ENCODE measurements at regions not wholly inside any gene's neighbourhood (a gene's known extent, or its start where the extent isn't known, plus 50 kb on each side); places are given as distances from the start of the nearest gene placed in this dataset.

GRCh38 chr14:98280436-98280835 is 991.6 kb downstream of the BCL11B start:
- DNase-seq: no peak

GRCh38 chr14:98288825-98289224 is 983.2 kb downstream of the BCL11B start:
- DNase-seq: no peak

GRCh38 chr14:98290596-98290995 is 981.4 kb downstream of the BCL11B start:
- no peak for DNase-seq

GRCh38 chr14:98292191-98292590 is 979.8 kb downstream of the BCL11B start:
- no peak for DNase-seq

- no peak for DNase-seq
Measured at GRCh38 chr14:98293576-98293975, 978.4 kb downstream of the BCL11B start.

- DNase-seq: no peak
Measured at GRCh38 chr14:98296895-98297294, 975.1 kb downstream of the BCL11B start.

GRCh38 chr14:98297567-98297966 is 974.4 kb downstream of the BCL11B start:
- DNase-seq: no peak

GRCh38 chr14:98298481-98299244 is 973.3 kb downstream of the BCL11B start:
- DNase-seq: no peak

GRCh38 chr14:98301681-98302080 is 970.3 kb downstream of the BCL11B start:
- DNase-seq: no peak

- no peak for DNase-seq
Measured at GRCh38 chr14:98304574-98304973, 967.4 kb downstream of the BCL11B start.

GRCh38 chr14:98309591-98309990 is 962.4 kb downstream of the BCL11B start:
- DNase-seq: no peak

- DNase-seq: no peak
Measured at GRCh38 chr14:98312006-98312405, 960.0 kb downstream of the BCL11B start.

- DNase-seq: no peak
Measured at GRCh38 chr14:98321841-98322240, 950.2 kb downstream of the BCL11B start.

GRCh38 chr14:98323836-98324235 is 948.2 kb downstream of the BCL11B start:
- DNase-seq: no peak

GRCh38 chr14:98325761-98326160 is 946.2 kb downstream of the BCL11B start:
- DNase-seq: no peak

GRCh38 chr14:98328496-98328895 is 943.5 kb downstream of the BCL11B start:
- no peak for DNase-seq

- no peak for DNase-seq
Measured at GRCh38 chr14:98334186-98334585, 937.8 kb downstream of the BCL11B start.

- no peak for DNase-seq
Measured at GRCh38 chr14:98341211-98341610, 930.8 kb downstream of the BCL11B start.

GRCh38 chr14:98345161-98345560 is 926.8 kb downstream of the BCL11B start:
- DNase-seq: no peak

GRCh38 chr14:98347686-98348085 is 924.3 kb downstream of the BCL11B start:
- no peak for DNase-seq

GRCh38 chr14:98348505-98348904 is 923.5 kb downstream of the BCL11B start:
- no peak for DNase-seq

GRCh38 chr14:98350213-98350612 is 921.8 kb downstream of the BCL11B start:
- DNase-seq: no peak

GRCh38 chr14:98364961-98365360 is 907.0 kb downstream of the BCL11B start:
- DNase-seq: no peak

GRCh38 chr14:98366429-98366828 is 905.6 kb downstream of the BCL11B start:
- no peak for DNase-seq

- no peak for DNase-seq
Measured at GRCh38 chr14:98368221-98368620, 903.8 kb downstream of the BCL11B start.

Data from inflammatory macrophage treated with lipopolysaccharide for 1 hour (primary cell).